HCT116 (cell line): ENCODE measurements at regions not wholly inside any gene's neighbourhood (a gene's known extent, or its start where the extent isn't known, plus 50 kb on each side); places are given as distances from the start of the nearest gene placed in this dataset.

Experiments used
- CEBPB ChIP-seq: IDR thresholded peaks from 2 replicates; pipeline ENCODE4 v1.6.1; 2012; ENCODE audit warnings: low read depth
- CTCF ChIP-seq, 3 experiments: fragments of 200-600 bp in 1 of 3; sonication (generic) in 1 of 3; IDR thresholded peaks in 2 of 3; conservative IDR thresholded peaks in 1 of 3; 2 replicates each; pipeline ENCODE4 v1.5.1; 2012 to 2017; ENCODE audit warnings: low read depth in 2 of 3, low read length in 2 of 3, antibody characterized with exemption in 1 of 3, borderline replicate concordance in 1 of 3, control low read depth in 1 of 3, mild to moderate bottlenecking in 1 of 3, mixed read lengths in 1 of 3, mixed run types in 1 of 3, moderate library complexity in 1 of 3; ENCODE audit not compliant: insufficient read depth in 1 of 3
- ELF1 ChIP-seq: IDR thresholded peaks from 2 replicates; pipeline ENCODE4 v1.6.1; 2012; ENCODE audit warnings: low read depth, borderline replicate concordance
- JUND ChIP-seq: IDR thresholded peaks from 2 replicates; pipeline ENCODE4 v1.6.1; 2012
- MAX ChIP-seq: IDR thresholded peaks from 2 replicates; pipeline ENCODE4 v1.6.1; 2012
- POLR2A ChIP-seq: IDR thresholded peaks from 2 replicates; pipeline ENCODE4 v1.7.0; 2011; ENCODE audit warnings: borderline replicate concordance; ENCODE audit not compliant: insufficient read depth, insufficient read length; ENCODE audit errors: extremely low read depth
- POLR2AphosphoS5 ChIP-seq: IDR thresholded peaks from 2 replicates; pipeline ENCODE4 v1.6.1; 2011; ENCODE audit warnings: mild to moderate bottlenecking, low read depth, low read length, moderate library complexity
- YY1 ChIP-seq: IDR thresholded peaks from 2 replicates; pipeline ENCODE4 v1.6.1; 2011; ENCODE audit warnings: low read length, low read depth, moderate library complexity, mild to moderate bottlenecking; ENCODE audit not compliant: insufficient replicate concordance; ENCODE audit errors: extremely low read depth
- ZBTB33 ChIP-seq: IDR thresholded peaks from 2 replicates; pipeline ENCODE4 v1.6.1; 2011; ENCODE audit warnings: mild to moderate bottlenecking, low read length, moderate library complexity; ENCODE audit not compliant: insufficient replicate concordance; ENCODE audit errors: extremely low read depth
- ZFX ChIP-seq: fragments of 450-650 bp; IDR thresholded peaks from 2 replicates; pipeline ENCODE4 v1.6.1; 2017
- ZNF274 ChIP-seq: fragments of 200-500 bp; sonication (Bioruptor generic); IDR thresholded peaks from 2 replicates; pipeline ENCODE4 v1.6.1; 2014; ENCODE audit warnings: mild to moderate bottlenecking, low read depth, low read length, inconsistent platforms

- TF ChIP-seq ELF1 (no peak), CTCF (IDR thresholded peaks at IDR 0.05 in 2 of 3, conservative IDR thresholded peaks at IDR 0.05 in 1 of 3; ENCODE audit: borderline replicate concordance in 1 of 3, insufficient read depth in 1 of 3, low read depth in 2 of 3, low read length in 2 of 3) (no peak), MAX (no peak), ZBTB33 (no peak), POLR2A (no peak), JUND (no peak), ZNF274 (no peak), POLR2AphosphoS5 (no peak), CEBPB (no peak), YY1 (no peak), ZFX (no peak)
Measured at GRCh38 chr2:156703642-156704041, 267.5 kb downstream of the GPD2 start.
